Liver (tissue), 3 donors: ENCODE measurements at regions not wholly inside any gene's neighbourhood (a gene's known extent, or its start where the extent isn't known, plus 50 kb on each side); places are given as distances from the start of the nearest gene placed in this dataset.

Experiments
- CTCF ChIP-seq: fragments of 150-350 bp; IDR thresholded peaks from 2 replicates; pipeline ENCODE4 v1.5.1; 2017; ENCODE audit warnings: improper control_type of control experiment, low read depth, low read length; ENCODE audit not compliant: missing input control
- FOXA1 ChIP-seq: IDR thresholded peaks from 2 replicates; pipeline ENCODE4 v1.6.1; 2016; ENCODE audit warnings: antibody characterized with exemption
- HNF4G ChIP-seq: IDR thresholded peaks from 2 replicates; pipeline ENCODE4 v1.6.1; 2016; ENCODE audit warnings: antibody characterized with exemption
- NR2F2 ChIP-seq: IDR thresholded peaks from 2 replicates; pipeline ENCODE4 v1.6.1; 2016; ENCODE audit warnings: antibody characterized with exemption
- RAD21 ChIP-seq, 2 donors: IDR thresholded peaks; 2 replicates each; pipeline ENCODE4 v1.6.1; 2016; ENCODE audit warnings: antibody characterized with exemption in 2 of 2, mild to moderate bottlenecking in 2 of 2
- RXRA ChIP-seq, 2 donors: IDR thresholded peaks; 2 replicates each; pipeline ENCODE4 v1.6.1; 2017 to 2018; ENCODE audit warnings: antibody characterized with exemption in 2 of 2, mild to moderate bottlenecking in 1 of 2
- SP1 ChIP-seq: IDR thresholded peaks from 2 replicates; pipeline ENCODE4 v1.6.1; 2018; ENCODE audit warnings: antibody characterized with exemption, mild to moderate bottlenecking
- TAF1 ChIP-seq: conservative IDR thresholded peaks from 2 replicates; pipeline ENCODE4 v1.6.1; 2016; ENCODE audit warnings: antibody characterized with exemption, mild to moderate bottlenecking
- YY1 ChIP-seq: IDR thresholded peaks from 2 replicates; pipeline ENCODE4 v1.6.1; 2016; ENCODE audit warnings: antibody characterized with exemption, mild to moderate bottlenecking
- ZBTB33 ChIP-seq: IDR thresholded peaks from 2 replicates; pipeline ENCODE4 v1.6.1; 2016; ENCODE audit warnings: antibody characterized with exemption
- TF ChIP-seq, protein P1 (sequence below): IDR thresholded peaks from 2 replicates; pipeline ENCODE4 v1.6.1; 2016; ENCODE audit warnings: antibody characterized with exemption, mild to moderate bottlenecking
- TF ChIP-seq, protein P2 (sequence below): IDR thresholded peaks from 2 replicates; pipeline ENCODE4 v1.6.1; 2016; ENCODE audit warnings: antibody characterized with exemption
- donor health status: healthy.
- donor health status: healthy.

DNA sequence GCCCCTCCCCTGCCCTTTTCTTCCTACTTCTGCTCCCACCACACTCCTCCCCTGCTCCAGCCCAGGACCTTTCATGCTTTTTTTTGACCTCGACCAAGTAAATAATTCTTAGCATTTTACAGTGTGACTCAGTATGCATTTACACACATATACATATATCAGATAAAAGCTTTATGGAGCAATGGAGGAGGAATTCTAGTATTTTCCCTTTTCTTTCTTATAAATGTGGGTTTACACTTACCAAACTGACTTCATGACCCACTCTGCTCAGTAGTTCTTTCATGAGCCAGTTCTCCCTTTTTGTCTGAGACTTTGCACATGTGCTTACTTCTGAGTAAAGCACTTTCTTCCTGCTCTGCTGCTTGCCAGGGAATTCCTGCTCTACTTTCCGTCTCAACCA lies 111.8 kb upstream of the H2AZ1 start:
- TF ChIP-seq HNF4G (no peak), CTCF (no peak), RAD21 (IDR thresholded peaks at IDR 0.05) (no peak), RXRA (IDR thresholded peaks at IDR 0.05) (no peak), ZBTB33 (no peak), FOXA1 (no peak), SP1 (no peak), YY1 (no peak), TAF1 (no peak), NR2F2 (no peak)
- TF ChIP-seq, protein P1, sequence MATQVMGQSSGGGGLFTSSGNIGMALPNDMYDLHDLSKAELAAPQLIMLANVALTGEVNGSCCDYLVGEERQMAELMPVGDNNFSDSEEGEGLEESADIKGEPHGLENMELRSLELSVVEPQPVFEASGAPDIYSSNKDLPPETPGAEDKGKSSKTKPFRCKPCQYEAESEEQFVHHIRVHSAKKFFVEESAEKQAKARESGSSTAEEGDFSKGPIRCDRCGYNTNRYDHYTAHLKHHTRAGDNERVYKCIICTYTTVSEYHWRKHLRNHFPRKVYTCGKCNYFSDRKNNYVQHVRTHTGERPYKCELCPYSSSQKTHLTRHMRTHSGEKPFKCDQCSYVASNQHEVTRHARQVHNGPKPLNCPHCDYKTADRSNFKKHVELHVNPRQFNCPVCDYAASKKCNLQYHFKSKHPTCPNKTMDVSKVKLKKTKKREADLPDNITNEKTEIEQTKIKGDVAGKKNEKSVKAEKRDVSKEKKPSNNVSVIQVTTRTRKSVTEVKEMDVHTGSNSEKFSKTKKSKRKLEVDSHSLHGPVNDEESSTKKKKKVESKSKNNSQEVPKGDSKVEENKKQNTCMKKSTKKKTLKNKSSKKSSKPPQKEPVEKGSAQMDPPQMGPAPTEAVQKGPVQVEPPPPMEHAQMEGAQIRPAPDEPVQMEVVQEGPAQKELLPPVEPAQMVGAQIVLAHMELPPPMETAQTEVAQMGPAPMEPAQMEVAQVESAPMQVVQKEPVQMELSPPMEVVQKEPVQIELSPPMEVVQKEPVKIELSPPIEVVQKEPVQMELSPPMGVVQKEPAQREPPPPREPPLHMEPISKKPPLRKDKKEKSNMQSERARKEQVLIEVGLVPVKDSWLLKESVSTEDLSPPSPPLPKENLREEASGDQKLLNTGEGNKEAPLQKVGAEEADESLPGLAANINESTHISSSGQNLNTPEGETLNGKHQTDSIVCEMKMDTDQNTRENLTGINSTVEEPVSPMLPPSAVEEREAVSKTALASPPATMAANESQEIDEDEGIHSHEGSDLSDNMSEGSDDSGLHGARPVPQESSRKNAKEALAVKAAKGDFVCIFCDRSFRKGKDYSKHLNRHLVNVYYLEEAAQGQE: no peak
- TF ChIP-seq, protein P2, sequence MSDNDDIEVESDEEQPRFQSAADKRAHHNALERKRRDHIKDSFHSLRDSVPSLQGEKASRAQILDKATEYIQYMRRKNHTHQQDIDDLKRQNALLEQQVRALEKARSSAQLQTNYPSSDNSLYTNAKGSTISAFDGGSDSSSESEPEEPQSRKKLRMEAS: no peak
